HG03097 (cell line): ENCODE measurements at regions not wholly inside any gene's neighbourhood (a gene's known extent, or its start where the extent isn't known, plus 50 kb on each side); places are given as distances from the start of the nearest gene placed in this dataset.

Experiments used
- ATAC-seq: cut with Tn5 transposase; IDR thresholded peaks from one replicate; pipeline ENCODE4 v1.9.1; 2021; ENCODE audit not compliant: unreplicated experiment, low FRiP score

DNA sequence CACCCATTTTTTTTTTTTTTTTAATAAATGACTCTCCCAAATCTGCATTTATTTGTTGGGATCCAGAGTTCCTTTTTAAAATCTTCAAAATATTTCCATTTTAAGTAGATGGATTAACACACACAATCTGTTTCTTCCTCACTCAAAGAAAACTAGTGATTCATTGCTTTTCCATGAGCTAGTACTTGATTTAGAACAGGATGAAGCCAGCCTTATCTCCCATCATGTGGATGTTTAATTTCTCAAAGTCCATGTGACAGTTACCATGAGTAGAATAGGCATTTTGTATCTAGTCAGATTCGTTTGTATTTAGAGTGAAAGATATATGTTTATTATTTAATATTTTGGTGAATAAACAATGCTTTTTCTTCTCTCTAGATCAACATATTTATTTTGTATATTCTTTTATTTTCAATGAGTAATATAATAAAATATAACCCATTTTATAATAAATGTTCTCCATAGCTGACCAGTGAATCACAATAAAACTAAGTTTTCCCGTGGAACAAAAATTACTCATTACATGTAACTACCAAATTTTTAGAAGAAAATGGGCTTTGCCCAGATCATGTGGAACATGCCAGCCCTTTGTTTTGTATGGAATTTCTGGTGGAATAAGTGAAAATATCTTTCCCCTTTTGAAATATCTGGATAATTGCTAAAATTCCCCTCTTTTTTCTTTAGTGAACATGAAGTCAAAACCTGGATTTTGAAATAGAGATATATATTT, 54.9 kb upstream of the RPS23 start:
- no peak for ATAC-seq

GRCh38 chr5:82332064-82332855, 54.1 kb upstream of the RPS23 start:
- ATAC-seq: no peak

DNA sequence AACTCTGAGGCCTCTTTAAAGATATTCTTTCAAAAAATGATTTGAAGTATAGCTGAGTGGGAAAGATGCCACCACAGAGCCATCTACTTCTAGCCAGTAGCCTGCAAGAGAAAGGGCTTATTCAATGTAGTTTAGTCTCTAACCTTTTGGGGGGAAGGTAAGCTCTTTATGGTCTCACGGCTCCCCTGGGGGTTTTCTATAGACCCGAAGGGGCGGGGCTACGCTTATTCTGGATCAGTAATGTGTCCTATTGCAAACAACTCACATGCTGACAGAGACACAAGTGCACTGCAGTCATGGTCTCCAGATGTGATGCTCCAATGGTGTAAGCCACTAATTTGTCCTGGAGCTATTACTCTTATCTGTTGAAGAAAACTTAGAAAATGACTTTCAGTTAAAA, 53.4 kb upstream of the RPS23 start:
- ATAC-seq: no peak

DNA sequence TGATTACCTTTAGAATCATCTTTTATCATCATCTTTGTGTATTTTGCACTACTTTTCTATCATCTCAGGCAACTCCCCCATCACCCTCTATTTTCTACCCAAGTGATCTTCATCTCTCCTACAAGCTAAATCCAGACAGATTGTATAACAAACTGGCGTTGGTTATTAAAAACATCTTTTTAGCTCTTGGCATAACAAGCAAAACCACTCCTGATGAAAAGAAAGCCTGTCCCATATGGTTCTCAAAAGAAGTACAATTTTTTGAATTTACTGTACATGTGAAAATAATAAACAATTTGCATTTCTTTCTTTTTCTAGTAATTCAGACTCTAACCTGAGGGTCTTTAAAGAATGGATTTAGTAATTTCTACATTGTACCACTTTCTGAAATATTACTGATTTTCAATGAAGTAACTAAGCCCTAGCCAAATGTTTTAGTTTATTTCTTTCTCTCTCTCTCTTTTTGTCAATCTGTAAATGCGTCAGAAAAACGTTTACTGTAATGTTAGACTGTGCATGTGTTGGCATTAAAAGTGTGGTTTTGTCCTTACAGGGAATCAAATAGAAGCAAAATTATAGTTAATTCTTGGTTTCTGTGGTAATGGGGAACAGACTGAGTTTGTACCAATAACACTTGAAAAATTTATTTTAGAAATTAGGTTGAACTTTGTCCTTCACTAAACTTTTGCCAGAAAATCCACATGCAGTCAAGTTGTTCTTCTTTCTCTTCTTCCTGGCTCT, 52.5 kb upstream of the RPS23 start:
- ATAC-seq: no peak

- ATAC-seq: no peak
Measured at GRCh38 chr5:82329393-82329792, 51.2 kb upstream of the RPS23 start.
